GM12891 (cell line): ENCODE measurements at regions not wholly inside any gene's neighbourhood (a gene's known extent, or its start where the extent isn't known, plus 50 kb on each side); places are given as distances from the start of the nearest gene placed in this dataset.

Source experiments
- POLR2A ChIP-seq: IDR thresholded peaks from 2 replicates; pipeline ENCODE4 v1.6.1; 2011; ENCODE audit warnings: low read depth, low read length, control low read depth
- POLR2AphosphoS5 ChIP-seq: IDR thresholded peaks from 2 replicates; pipeline ENCODE4 v1.6.1; 2011; ENCODE audit warnings: low read depth, low read length, control low read depth
- POU2F2 ChIP-seq: IDR thresholded peaks from 2 replicates; pipeline ENCODE4 v1.6.1; 2011; ENCODE audit warnings: low read depth, mild to moderate bottlenecking, control low read depth, low read length, moderate library complexity
- SPI1 ChIP-seq: IDR thresholded peaks from 2 replicates; pipeline ENCODE4 v1.6.1; 2011; ENCODE audit warnings: low read depth, low read length, control low read depth
- TAF1 ChIP-seq: IDR thresholded peaks from 2 replicates; pipeline ENCODE4 v1.6.1; 2011; ENCODE audit warnings: low read depth, low read length, control low read depth

- TF ChIP-seq POLR2A = no peak
- no peak for TF ChIP-seq POLR2AphosphoS5
- TF ChIP-seq TAF1 = no peak
- TF ChIP-seq SPI1 = no peak
- TF ChIP-seq POU2F2 = no peak
These were observed 61.4 kb upstream of the WNT4 start for GRCh38 chr1:22204057-22204840.
